ENCODE measurements at regions not wholly inside any gene's neighbourhood (a gene's known extent, or its start where the extent isn't known, plus 50 kb on each side); places are given as distances from the start of the nearest gene placed in this dataset.

DNA sequence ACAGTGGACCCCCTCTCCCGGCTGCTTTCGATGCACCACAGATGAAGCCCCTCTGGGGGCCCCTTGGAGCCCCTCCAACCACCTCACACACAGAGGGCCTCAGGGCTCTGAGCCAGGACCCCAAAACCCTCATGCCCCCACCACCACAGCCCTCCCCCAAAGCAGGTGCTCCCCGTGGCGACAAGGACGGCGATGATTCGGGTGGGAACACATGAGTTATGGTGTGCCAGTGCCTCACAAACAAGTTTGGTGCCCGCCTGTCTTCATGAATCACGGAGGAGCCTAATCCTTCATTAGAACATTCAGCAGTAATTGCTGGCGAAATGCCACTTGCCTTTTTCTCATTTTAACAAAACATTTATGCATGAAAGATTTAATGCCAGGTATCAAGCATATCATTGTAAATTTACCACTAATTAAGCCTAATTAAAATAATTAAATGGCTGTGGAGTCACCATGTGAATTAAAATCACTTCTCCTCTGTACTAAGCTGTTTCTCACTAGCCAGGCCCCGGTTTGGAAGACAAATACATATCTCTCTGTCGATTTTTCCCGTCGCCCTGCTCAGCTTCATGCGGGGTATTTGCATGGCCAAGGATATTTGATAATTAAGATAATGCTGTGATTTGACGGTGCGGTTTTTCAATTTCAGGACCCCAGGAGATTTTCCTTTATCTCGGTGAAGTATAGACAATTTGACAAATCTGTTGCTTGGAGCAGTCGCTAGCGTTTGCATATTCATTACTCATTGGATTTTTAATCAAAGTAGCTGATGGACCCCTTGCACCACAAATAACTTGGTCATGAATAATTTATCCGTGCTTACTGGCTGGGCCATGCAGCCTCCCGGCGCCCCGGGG is 157.0 kb downstream of the TLE3 start:
- no peak for DNase-seq

GRCh38 chr15:69941301-69941605 is 156.5 kb downstream of the TLE3 start:
- DNase-seq, result no peak

GRCh38 chr15:69941706-69942495 is 155.8 kb downstream of the TLE3 start:
- DNase-seq, result no peak

- DNase-seq, result no peak
Measured at GRCh38 chr15:69943637-69944036, 154.1 kb downstream of the TLE3 start.

DNA sequence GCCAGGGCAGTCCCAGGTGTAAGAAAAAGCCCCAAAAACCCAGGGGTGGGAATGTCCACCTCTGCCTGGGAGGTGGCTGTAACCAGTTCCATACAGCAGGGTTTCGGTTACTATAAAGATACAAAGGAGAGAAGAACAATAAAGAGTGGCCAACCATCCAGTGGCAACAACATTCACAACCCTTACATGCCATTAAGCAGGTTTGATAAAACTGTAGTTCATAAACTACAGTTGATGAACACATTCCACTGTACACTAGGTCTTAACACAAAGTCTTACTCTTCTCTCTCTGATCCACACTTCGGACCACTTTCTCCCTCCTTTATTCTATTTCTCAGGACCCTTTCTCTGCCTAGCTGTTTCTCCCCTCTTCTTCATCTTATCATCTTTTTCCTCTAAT is 152.0 kb downstream of the TLE3 start:
- DNase-seq, result no peak

DNA sequence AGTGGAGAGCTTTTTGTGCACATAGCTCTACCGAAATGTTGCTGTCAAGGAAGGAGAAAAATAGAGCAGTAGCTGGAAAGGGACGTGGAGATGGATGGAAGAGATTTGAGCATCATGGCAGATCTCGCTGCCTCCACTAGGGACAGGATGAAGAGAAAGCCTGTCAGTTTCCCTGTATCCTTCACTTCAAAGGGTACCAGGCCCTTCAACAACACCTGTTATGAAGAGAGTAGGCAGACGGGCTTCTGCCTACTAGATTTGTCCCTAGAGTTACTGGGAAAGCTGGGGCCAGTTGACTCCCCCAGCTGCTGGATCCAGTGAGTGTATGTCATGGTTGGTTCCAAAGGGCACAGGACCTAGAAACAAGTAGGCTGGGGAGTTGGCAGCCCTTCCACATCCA is 150.8 kb downstream of the TLE3 start:
- no peak for DNase-seq

DNA sequence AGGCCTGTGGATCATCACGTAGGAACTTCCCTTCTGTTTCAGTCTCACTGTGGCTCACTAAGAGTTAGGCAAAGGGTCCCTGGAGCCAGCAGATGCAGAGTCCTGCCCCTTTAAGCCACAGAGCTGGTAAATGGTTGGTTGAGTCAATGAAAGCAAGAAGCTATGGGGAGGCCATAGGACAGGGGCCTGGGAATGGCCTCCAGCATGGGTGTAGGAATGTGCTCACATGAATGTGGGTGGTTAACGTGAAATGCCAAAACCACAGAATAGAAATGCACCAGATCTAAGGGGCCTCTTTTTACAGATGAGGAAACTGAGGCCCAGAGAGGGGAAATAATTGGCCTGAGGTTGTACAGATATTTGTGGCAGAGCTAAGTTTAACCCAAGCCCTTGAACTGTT is 150.3 kb downstream of the TLE3 start:
- DNase-seq, result no peak

GRCh38 chr15:69949485-69949884 is 148.2 kb downstream of the TLE3 start:
- no peak for DNase-seq

GRCh38 chr15:69951256-69951897 is 146.3 kb downstream of the TLE3 start:
- no peak for DNase-seq

- DNase-seq, result no peak
Measured at GRCh38 chr15:69951898-69952555, 145.7 kb downstream of the TLE3 start.

DNA sequence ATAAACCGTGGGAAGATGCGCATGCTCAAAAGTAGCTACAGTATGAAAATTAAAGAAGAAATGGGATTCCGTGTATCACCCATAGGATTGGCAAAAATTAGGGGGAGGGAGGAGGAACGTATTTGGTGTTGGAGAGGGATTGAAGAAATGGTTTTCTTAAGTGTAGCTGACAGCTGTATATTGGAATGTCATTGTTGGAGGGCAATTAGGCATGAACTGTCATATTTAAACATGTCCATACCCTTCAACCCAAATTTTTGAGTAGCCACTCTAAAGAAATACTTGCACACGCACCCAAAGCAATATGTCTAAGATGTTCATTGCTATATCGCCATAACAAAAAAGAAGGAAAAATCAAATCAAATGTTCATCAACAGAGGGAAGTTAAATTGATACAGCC is 144.7 kb downstream of the TLE3 start:
- no peak for DNase-seq

DNA sequence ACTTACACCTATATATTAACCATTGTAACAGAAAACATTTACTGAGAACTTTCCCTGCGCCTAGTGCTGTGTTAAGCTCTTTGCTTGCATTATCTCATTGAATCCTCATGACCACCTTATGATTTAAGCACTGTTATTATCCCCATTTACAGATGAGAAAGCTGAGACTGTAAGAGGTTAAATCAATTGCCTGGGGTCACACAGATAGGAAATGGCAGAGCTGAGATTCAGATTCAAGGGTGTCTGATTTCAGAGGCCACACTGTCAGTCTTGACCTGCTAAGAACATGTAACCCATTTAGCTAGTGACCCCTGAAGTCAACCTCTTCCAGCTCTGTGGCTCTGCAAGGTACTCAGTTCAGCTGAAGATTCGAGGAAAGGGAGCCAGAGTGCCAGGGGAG is 143.9 kb downstream of the TLE3 start:
- no peak for DNase-seq

- DNase-seq, result no peak
Measured at GRCh38 chr15:69954666-69955065, 143.1 kb downstream of the TLE3 start.

DNA sequence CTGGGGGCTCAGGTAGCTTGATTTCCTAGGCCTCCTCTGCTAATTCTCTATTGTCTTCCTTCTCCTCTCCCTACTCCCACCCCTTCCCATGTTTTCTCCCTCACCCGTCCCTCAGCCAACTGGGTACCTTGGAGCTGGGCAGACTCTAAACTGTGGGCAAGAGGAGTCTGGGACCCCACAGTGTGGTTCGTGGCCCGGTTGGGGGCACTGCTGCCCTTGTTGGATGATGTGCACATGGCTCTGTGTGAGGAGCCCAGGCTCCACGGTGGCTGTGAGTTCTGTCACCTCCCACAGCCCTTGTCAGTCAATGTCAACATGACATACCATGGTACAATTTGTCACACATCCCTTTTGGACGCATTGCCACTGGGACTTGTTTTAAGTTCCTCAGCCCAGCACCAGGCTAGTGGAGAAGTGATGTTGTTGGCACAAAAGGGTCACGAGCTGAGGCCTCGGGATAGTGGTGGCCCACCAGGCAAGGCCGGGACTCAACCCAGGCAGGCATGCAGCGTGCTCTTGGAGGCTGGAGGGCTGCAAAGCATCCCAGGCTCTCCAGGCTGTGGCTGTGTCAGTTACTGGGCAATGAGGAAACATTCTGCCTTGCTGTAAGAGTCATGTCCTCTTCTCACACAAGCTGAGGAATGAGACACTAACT is 142.3 kb downstream of the TLE3 start:
- DNase-seq, result no peak

DNA sequence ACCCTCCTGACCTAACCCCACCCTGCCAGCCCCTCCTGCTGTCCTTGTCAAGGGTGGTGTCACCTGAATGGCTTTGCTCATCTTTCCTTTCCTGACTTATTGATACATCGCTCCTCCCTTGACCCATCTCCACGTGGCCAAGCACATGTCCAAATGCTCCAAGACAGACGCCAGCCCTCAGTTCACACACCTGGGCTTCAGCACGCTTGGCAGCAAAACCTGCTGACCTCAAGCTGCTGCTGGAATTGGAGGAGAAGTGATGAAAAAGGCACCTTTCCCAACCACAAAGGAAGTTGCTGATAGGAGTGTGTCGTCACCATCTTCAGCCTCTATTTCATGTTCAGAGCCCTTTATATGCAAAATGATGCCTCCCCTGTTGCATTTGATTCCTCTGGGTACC is 141.3 kb downstream of the TLE3 start:
- no peak for DNase-seq

DNA sequence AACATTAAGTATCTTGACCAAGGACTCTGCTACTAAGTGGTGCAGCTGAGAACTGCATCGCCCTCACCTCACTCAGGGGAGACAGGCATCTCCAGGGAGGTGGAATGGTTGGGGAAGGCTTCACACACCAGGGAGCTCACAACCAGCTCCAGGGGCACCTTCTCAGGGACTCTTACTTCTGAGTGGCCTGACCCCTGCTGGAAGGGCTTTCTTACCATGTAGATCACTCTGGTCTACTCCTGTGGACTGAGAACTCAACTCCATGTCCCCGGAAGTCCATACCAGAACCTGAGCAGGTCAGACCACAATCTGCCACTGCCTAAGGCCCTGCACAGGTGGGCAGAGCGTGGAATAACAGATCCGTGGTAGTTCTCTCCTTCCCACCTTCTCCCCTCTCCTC is 140.5 kb downstream of the TLE3 start:
- DNase-seq, result no peak

DNA sequence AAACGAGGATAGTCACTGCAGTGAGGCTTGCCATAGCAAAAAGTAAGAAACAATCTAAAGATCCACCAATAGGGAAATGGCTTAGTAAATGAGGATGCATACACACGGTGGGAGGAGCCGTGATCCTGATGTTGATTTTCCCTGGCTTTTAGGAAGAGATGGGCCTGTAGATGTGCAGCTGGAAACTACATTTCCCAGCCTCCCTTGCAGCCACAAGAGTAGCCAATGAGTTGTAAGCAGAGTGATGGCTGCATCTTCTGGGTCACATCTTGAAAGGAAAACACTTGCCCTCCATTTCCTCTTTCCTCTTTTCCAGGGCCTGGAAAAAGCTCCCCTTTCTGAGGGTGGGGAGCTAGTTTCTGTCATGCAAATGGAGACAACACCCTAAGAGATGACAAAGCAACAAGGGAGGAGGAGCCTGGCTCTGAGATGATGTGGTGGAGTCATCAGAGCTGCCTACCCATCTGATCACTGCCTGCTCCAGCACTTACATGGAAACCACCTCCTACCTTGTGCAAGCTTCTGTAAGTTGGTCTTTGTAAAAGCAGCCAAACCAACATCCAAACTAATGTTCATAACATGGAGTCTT is 139.1 kb downstream of the TLE3 start:
- DNase-seq, result no peak

DNA sequence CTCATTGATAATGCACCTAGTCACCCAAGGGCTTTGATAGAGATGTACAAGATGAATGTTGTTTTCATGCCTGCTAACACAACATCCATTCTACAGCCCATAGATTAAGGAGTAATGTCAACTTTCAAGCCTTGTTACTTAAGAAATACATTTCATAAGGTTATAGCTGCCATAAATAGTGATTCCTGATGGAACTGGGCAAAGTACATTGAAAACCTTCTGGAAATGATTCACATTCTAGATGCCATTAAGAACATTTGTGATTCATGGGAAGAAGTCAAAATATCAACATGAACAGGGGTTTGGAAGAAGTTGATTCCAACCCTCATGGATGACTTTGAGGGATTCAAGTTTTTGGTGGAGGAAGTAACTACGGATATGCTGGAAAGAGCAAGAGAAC is 135.2 kb downstream of the TLE3 start:
- DNase-seq, result no peak

- DNase-seq, result no peak
Measured at GRCh38 chr15:69963385-69963784, 134.3 kb downstream of the TLE3 start.

GRCh38 chr15:69971771-69972170 is 125.9 kb downstream of the TLE3 start:
- no peak for DNase-seq

GRCh38 chr15:69972436-69972835 is 125.3 kb downstream of the TLE3 start:
- DNase-seq, result no peak

DNA sequence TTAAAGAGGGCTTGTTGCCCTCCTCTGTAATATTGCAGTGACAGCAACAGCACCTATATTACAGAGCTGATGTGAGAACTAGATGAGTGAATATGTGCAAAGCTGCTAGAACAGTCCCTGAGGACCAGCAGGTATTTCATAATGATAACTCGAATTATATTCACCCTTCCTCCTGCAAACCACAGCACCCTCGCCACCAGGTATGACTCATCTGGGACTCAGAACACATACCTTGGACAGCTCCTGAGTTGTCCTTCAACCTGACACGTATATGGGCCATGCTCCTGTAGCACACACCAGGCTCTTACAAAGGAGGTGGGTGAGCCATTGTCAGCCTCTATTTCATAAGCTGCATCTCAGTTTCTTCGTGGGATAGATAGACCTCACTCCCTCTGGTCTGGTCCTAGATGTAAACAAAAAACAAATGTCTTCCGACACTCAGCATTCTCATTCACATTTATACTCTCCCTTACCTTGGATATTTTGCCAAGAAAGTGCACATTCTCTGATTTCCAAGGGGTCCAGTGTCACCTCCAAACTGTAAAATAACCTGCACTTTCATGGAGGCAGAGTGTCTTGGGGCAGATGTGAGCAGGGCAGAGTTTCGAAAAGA is 124.5 kb downstream of the TLE3 start:
- DNase-seq, result no peak

All from 8988T (cell line).